ENCODE measurements at regions not wholly inside any gene's neighbourhood (a gene's known extent, or its start where the extent isn't known, plus 50 kb on each side); places are given as distances from the start of the nearest gene placed in this dataset.
A peak's percentile ranks its signal among the peaks of the same experiment; 100 is the strongest.

- CTCF ChIA-PET (ENCODE audit: low intra/inter-chr PET ratio, low total read pairs) = no interaction called here
- POLR2A ChIA-PET = no interaction called here
- no peak overlapping the region for H3K27ac ChIP-seq (ENCODE audit: extremely low read length, insufficient read depth, low read length)
- H4K20me1 ChIP-seq (ENCODE audit: insufficient read depth, low read length) = no peaks in the 10 kb centered on the region
- no peak overlapping the region for H3K4me3 ChIP-seq (replicated peaks in 1 of 3; ENCODE audit: insufficient read depth in 1 of 3, low read depth in 2 of 3, low read length in 3 of 3)
- H3K27me3 ChIP-seq (ENCODE audit: control insufficient read depth in 1 of 2, insufficient read depth in 2 of 2, low read length in 2 of 2) = peaks cover 0 to 5% of the 10 kb centered on the region in 2 experiments; a peak in 1 of 5 replicates
- no peak overlapping the region for H2AFZ ChIP-seq (ENCODE audit: low read length)
- DNase-seq (ENCODE audit: low spot score) (no peak), FAIRE-seq (no peak), ATAC-seq (peak; percentile 31; the same call in 1 of the 3 replicates)
- in situ Hi-C loops (cut with HindIII; ENCODE audit: extremely low pct_ligation_motif_present, low pct_unique_long_range_greater_than_20kb) = no loop called here
- H3K79me2 ChIP-seq (ENCODE audit: insufficient read depth, low read length) = no peaks in the 10 kb centered on the region
- no peaks in the 10 kb centered on the region for H3K4me1 ChIP-seq (ENCODE audit: insufficient read depth, low read length)
- 0% methylated on average over 1 of the region's 1 CpG for WGBS (ENCODE audit: low lambda C conversion rate)
- H3K9me3 ChIP-seq (ENCODE audit: low read length) = no peaks in the 10 kb centered on the region
- H3K9ac ChIP-seq (ENCODE audit: insufficient read depth, low read depth, low read length) = no peak overlapping the region
- no peak overlapping the region for H3K4me2 ChIP-seq (ENCODE audit: low read depth, low read length)
- H3K36me3 ChIP-seq (replicated peaks in 1 of 2; ENCODE audit: control insufficient read depth in 1 of 2, insufficient read depth in 2 of 2, low read length in 2 of 2) = no peaks in the 10 kb centered on the region
- BruUV-seq (replicated peaks) = no TSS peak
- intact Hi-C loops (cut with micrococcal nuclease; ENCODE audit: unreplicated experiment) = no loop called here
- no peak for TF ChIP-seq TCF7L2 (IDR thresholded peaks at IDR 0.05; ENCODE audit: low read depth, low read length)
- TF ChIP-seq ZBTB21 (CRISPR knock-in tag; IDR thresholded peaks at IDR 0.05) = no peak
- TF ChIP-seq ZSCAN21 (CRISPR knock-in tag; IDR thresholded peaks at IDR 0.05; ENCODE audit: borderline replicate concordance) = no peak
- no peak for TF ChIP-seq ZNF17 (CRISPR knock-in tag; IDR thresholded peaks at IDR 0.05)
- TF ChIP-seq NR1H2 (CRISPR knock-in tag; IDR thresholded peaks at IDR 0.05; ENCODE audit: borderline replicate concordance, low read depth) = no peak
- no peak for TF ChIP-seq MXD3 (CRISPR knock-in tag; IDR thresholded peaks at IDR 0.05)
- no peak for TF ChIP-seq LRRFIP1 (CRISPR knock-in tag; conservative IDR thresholded peaks at IDR 0.05)
- TF ChIP-seq TMF1 (CRISPR knock-in tag; IDR thresholded peaks at IDR 0.05; ENCODE audit: low read depth) = no peak
- TF ChIP-seq SCMH1 (CRISPR knock-in tag; IDR thresholded peaks at IDR 0.05; ENCODE audit: borderline replicate concordance) = no peak
- no peak for TF ChIP-seq KMT2A (CRISPR knock-in tag; IDR thresholded peaks at IDR 0.05)
- no peak for TF ChIP-seq ATF6 (CRISPR knock-in tag; conservative IDR thresholded peaks at IDR 0.05)
- TF ChIP-seq AKNA (CRISPR knock-in tag; IDR thresholded peaks at IDR 0.05; ENCODE audit: borderline replicate concordance) = no peak
- no peak for TF ChIP-seq ZNF251 (CRISPR knock-in tag; IDR thresholded peaks at IDR 0.05)
- no peak for TF ChIP-seq ARHGAP35 (CRISPR knock-in tag; IDR thresholded peaks at IDR 0.05; ENCODE audit: borderline replicate concordance)
- no peak for TF ChIP-seq PHB2 (IDR thresholded peaks at IDR 0.05; ENCODE audit: partially characterized antibody)
- no peak for TF ChIP-seq SNAPC5 (CRISPR knock-in tag; IDR thresholded peaks at IDR 0.05; ENCODE audit: borderline replicate concordance)
These were observed 221.2 kb downstream of the TLE1 start for GRCh38 chr9:81468084-81468595.
